Retinal pigment epithelial cell (primary cell): ENCODE measurements at regions not wholly inside any gene's neighbourhood (a gene's known extent, or its start where the extent isn't known, plus 50 kb on each side); places are given as distances from the start of the nearest gene placed in this dataset.

Experiments used
- DNase-seq: peaks from one replicate; pipeline ENCODE4 v3.0.0-alpha.2; 2010; ENCODE audit warnings: low read depth
- H3K4me3 ChIP-seq: 2 replicates; pipeline ENCODE4 v1.5.1; 2011; ENCODE audit warnings: mild to moderate bottlenecking, low read length, control low read depth, moderate library complexity
- TF ChIP-seq, protein P1 (sequence below): conservative IDR thresholded peaks from 2 replicates; pipeline ENCODE4 v1.5.1; 2011; ENCODE audit warnings: low read depth, low read length, control low read depth, inconsistent platforms

DNA sequence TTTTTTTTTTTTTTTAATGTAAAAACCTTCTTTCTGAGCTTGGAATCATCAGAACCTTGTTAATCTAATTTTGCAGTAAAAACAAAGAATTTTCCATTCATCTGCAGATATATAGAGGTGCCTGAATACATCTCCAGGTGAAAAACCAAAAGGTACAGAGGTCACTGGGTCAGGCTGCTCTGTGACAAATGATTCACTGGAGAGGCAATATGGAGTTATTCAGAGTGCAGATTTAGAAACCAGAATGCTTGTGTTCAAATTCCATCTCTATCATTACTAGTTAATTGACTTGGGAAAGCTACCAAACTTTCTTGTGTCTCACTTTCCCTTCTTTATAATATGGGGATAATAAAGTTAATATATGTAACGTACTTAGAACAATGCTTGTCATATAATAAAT, 51.5 kb upstream of the C1orf53 start:
- H3K4me3 ChIP-seq: no peak overlapping the region
- TF ChIP-seq, protein P1, sequence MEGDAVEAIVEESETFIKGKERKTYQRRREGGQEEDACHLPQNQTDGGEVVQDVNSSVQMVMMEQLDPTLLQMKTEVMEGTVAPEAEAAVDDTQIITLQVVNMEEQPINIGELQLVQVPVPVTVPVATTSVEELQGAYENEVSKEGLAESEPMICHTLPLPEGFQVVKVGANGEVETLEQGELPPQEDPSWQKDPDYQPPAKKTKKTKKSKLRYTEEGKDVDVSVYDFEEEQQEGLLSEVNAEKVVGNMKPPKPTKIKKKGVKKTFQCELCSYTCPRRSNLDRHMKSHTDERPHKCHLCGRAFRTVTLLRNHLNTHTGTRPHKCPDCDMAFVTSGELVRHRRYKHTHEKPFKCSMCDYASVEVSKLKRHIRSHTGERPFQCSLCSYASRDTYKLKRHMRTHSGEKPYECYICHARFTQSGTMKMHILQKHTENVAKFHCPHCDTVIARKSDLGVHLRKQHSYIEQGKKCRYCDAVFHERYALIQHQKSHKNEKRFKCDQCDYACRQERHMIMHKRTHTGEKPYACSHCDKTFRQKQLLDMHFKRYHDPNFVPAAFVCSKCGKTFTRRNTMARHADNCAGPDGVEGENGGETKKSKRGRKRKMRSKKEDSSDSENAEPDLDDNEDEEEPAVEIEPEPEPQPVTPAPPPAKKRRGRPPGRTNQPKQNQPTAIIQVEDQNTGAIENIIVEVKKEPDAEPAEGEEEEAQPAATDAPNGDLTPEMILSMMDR: no peak
- no peak for DNase-seq

DNA sequence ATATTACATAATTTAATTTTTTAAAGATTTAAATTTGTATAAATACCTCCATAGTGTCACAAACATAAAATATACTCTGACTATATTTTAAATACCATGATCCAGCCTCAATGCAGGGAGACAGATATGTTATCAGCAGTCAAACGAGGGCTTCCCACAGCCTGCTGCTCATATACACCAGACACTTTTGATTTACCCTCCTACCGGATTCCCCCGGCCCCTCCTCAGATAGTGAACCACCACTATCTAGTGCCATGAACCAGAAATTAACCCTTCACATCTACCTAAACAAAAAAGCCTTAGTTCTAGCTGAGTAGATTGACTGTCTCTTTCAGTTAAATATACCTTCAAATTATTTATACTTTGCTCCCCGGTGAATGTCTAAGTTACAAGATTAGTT, 52.4 kb upstream of the C1orf53 start:
- TF ChIP-seq, protein P1: no peak
- H3K4me3 ChIP-seq: no peak overlapping the region
- no peak for DNase-seq

DNA sequence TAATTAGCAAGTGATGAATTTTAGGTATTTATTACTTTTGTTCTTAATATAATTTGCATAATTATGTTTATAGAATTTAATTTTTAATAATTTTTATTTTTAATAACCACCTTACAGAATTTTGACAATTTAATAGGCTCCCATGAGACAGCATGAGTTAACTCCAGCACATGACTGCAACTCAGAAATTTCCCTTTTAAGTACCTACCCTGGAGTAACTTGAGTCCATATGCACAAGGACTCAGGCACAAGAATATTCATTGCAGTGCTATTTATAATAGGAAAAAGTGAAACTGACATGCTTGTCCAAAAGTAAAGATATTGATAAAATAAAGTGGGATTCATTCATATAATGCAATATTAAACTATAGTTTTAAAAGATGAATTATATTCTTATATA, 54.1 kb upstream of the C1orf53 start:
- TF ChIP-seq, protein P1: no peak
- H3K4me3 ChIP-seq: no peak overlapping the region
- DNase-seq: no peak

DNA sequence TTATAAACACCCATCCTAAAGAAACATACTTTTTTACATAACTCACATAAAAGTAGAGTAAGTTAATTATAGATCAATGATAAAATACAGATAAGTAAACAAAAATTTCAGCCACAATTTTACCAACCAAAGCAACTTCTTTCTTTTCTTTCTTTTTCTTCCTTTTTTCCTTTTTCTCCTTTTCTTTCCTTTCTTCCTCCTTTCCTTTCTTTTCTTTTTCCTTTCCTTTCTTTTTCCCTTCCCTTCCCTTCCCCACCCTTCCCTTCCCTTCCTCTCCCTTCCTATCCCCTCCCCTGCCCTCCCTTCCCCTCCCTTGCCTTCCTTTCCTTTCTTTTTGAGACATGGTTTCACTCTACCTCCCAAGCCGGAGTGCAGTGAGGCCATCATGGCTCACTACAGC, 56.5 kb upstream of the C1orf53 start:
- TF ChIP-seq, protein P1: no peak
- no peak for DNase-seq
- no peak overlapping the region for H3K4me3 ChIP-seq

DNA sequence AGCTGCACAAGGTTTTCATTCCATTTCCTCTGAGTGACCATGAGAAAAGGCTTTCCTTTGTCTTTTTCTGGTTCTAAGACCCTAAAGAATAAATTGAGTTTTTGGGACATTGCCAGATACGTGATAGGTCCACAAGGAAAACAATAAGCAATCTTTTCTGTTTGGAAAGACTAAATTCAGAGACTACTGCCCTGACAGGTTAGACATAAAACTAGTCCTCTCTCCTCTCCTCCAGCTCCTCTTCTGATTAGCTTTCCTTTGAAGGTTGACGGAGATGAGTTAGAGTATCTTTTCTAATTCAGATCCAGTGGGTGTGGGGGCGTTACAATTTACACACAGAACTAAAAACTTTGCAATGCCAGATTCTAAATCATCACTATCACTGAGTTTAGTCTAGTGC, 57.8 kb upstream of the C1orf53 start:
- H3K4me3 ChIP-seq: no peak overlapping the region
- DNase-seq: no peak
- TF ChIP-seq, protein P1: no peak

DNA sequence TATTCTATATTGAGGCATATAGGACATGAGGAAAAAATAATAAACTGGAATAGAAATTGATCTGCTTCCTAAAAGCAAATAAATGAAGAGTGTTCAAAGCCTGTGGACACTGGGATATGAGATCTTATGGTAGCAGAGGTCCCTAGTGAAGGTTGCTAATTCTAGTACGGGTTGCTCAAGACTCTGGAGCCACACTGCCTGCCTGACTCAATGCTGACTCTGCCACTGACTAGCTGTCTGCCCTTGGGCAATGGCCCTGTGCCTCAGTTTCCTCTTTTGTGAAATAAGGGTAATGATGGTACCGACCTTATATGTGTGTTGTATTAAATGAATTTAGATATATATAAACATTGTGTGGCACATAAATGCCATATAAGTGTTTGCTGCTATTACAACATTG, 59.0 kb upstream of the C1orf53 start:
- TF ChIP-seq, protein P1: no peak
- DNase-seq: no peak
- H3K4me3 ChIP-seq: no peak overlapping the region

DNA sequence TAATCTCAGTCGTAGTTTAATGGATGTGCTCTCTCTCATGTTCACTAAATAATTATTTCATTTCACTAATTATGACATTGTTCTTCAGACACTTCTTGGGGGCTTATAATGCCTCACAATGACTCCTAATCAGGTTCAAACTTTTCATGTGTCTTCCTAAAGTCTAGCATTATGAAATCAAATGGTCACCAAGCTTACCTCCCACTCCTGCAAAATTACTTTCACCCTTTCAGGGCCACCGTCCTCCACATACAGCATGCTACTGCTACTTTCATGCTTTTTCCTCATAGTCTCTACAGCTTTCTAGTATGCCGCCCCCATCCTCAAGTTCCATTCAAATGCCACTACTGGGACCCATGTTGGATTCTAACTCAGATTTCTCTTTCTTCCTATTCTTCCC, 59.8 kb upstream of the C1orf53 start:
- TF ChIP-seq, protein P1: no peak
- DNase-seq: no peak
- H3K4me3 ChIP-seq: no peak overlapping the region
